ENCODE measurements at regions not wholly inside any gene's neighbourhood (a gene's known extent, or its start where the extent isn't known, plus 50 kb on each side); places are given as distances from the start of the nearest gene placed in this dataset.

DNA sequence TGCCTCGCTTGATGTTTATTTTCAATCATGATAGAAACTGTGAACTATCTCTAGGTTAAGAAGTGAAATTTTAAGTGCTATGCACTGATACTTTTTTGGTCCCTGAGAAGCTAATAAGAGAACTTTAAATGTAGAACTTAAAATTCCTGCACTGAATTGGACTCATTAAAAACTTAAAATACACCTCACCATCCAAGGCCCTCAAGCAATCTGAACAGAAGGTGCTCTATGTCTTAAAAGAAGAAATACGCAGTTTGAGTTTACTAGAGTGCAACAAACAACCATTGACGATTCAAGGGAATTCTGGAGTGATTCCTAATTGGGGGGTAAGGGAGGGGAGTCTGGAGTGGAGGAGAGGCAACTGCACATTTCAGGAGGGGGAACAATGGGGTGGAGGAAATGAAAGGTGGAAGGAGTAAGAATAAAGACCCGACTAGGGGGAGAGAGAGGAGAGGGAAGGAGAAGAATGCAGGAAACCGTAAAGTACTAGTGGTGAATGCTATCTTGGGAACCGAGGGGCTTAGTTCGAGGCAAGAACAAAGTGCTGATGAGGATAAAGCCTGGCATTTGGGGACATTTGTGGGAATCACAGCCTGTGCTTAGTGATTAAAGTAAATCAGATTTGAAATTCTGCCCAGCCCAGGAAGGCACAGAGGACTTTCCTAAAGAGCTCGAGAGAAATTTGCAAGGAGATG, 389.7 kb downstream of the AACS start:
- TF ChIP-seq CTCF (IDR thresholded peaks at IDR 0.05) (no peak), ZFX (IDR thresholded peaks at IDR 0.05; ENCODE audit: borderline replicate concordance) (no peak)
